OCI-LY7 (cell line): ENCODE measurements at regions not wholly inside any gene's neighbourhood (a gene's known extent, or its start where the extent isn't known, plus 50 kb on each side); places are given as distances from the start of the nearest gene placed in this dataset.

Experiments used
- BruUV-seq: library from RNA; stranded (reverse); fragments of 400-500 nt; replicated peaks from 2 replicates; lab custom pipeline; 2021; lab: Mats Ljungman, UMichigan
- CTCF ChIA-PET: fragments of 300-600 bp; sonication (Branson Sonifier 250); formaldehyde crosslinking; loops from one replicate; lab custom pipeline; 2022; ENCODE audit warnings: antibody characterized with exemption; ENCODE audit not compliant: unreplicated experiment; lab: Charles Lee
- POLR2A ChIA-PET: fragments of 300-600 bp; sonication (Branson Sonifier 250); formaldehyde crosslinking; loops from one replicate; lab custom pipeline; 2022; ENCODE audit warnings: antibody characterized with exemption; lab: Charles Lee
- DNase-seq: peaks from one replicate; pipeline ENCODE4 v3.0.0-alpha.2; 2015; ENCODE audit warnings: low spot score
- H2AFZ ChIP-seq: fragments of 200-600 bp; sonication (generic), shearing (Covaris generic); 2 replicates; pipeline ENCODE4 v1.6.1; 2014; ENCODE audit warnings: mild to moderate bottlenecking, antibody characterized with exemption, low read length, moderate library complexity
- H3K27ac ChIP-seq: fragments of 200-600 bp; sonication (generic); 2 replicates; pipeline ENCODE4 v1.5.1; 2014; ENCODE audit warnings: mixed run types, low read depth, mild to moderate bottlenecking, moderate library complexity, low read length, inconsistent platforms; ENCODE audit not compliant: poor library complexity, severe bottlenecking
- H3K36me3 ChIP-seq: fragments of 200-600 bp; sonication (generic); 2 replicates; pipeline ENCODE4 v1.6.1; 2014; ENCODE audit warnings: mild to moderate bottlenecking, antibody characterized with exemption, low read length, moderate library complexity, mixed read lengths; ENCODE audit not compliant: insufficient read depth
- H3K4me1 ChIP-seq: fragments of 200-600 bp; sonication (generic); 2 replicates; pipeline ENCODE4 v1.5.1; 2014; ENCODE audit warnings: mild to moderate bottlenecking, low read length; ENCODE audit not compliant: insufficient read depth, poor library complexity, severe bottlenecking
- H3K4me2 ChIP-seq: fragments of 200-600 bp; sonication (generic); 2 replicates; pipeline ENCODE4 v1.6.1; 2014; ENCODE audit warnings: mild to moderate bottlenecking, low read length
- H3K4me3 ChIP-seq: fragments of 200-600 bp; sonication (generic); 2 replicates; pipeline ENCODE4 v1.5.1; 2014; ENCODE audit warnings: mild to moderate bottlenecking, low read depth, low read length; ENCODE audit not compliant: poor library complexity, severe bottlenecking
- H3K79me2 ChIP-seq: fragments of 200-600 bp; sonication (generic); 2 replicates; pipeline ENCODE4 v1.6.1; 2016; ENCODE audit warnings: low read depth, mild to moderate bottlenecking, low read length, moderate library complexity, mixed read lengths; ENCODE audit not compliant: insufficient read depth
- H3K9me2 ChIP-seq: fragments of 200-600 bp; sonication (generic); 2 replicates; pipeline ENCODE4 v1.6.1; 2016; ENCODE audit warnings: mild to moderate bottlenecking, low read length, mixed read lengths; ENCODE audit not compliant: insufficient read depth
- H3K9me3 ChIP-seq: fragments of 200-600 bp; sonication (generic); 2 replicates; pipeline ENCODE4 v1.6.1; 2014; ENCODE audit warnings: mild to moderate bottlenecking, mixed run types, low read length, mixed read lengths
- H4K20me1 ChIP-seq: fragments of 200-600 bp; sonication (generic); 2 replicates; pipeline ENCODE4 v1.6.1; 2014; ENCODE audit warnings: mild to moderate bottlenecking, antibody characterized with exemption, low read length, moderate library complexity, mixed read lengths; ENCODE audit not compliant: insufficient read depth
- EZH2phosphoT487 ChIP-seq: fragments of 200-600 bp; sonication (generic); IDR thresholded peaks from 2 replicates; pipeline ENCODE4 v1.6.1; 2018; ENCODE audit warnings: low read depth, borderline replicate concordance, mild to moderate bottlenecking, mixed run types, antibody characterized with exemption, low read length, moderate library complexity, mixed read lengths
- intact Hi-C: fragments of 100-400 bp; cut with micrococcal nuclease; formaldehyde crosslinking; loops from one replicate; pipeline ENCODE4 v1.10.0; 2022; ENCODE audit not compliant: unreplicated experiment
- TF ChIP-seq, protein P1 (sequence below): fragments of 200-600 bp; sonication (generic); conservative IDR thresholded peaks from 2 replicates; pipeline ENCODE4 v1.5.1; 2014; ENCODE audit warnings: mild to moderate bottlenecking, antibody characterized with exemption, low read length, moderate library complexity, mixed read lengths

DNA sequence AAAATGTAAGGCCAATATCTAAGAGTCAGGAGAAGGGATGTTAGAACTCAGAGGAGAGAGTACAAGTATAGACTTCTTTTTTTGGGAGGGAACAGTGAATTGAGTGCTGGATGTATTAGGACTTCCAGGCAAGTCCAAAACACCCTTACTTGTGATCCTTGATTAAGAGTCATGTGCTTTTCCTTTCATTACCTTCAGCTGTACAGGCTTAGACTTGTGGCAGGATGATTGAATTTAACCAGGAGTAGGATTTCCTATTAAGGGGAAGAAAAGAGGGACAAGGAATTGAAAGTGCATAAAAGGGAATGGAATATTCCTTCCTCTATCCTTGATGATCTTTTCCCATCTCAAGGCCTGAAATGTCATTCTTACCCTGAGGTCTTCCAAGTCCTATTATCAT is 606.7 kb downstream of the STIM2 start:
- intact Hi-C loops = no loop called here
- H3K9me3 ChIP-seq = no peaks in the 10 kb centered on the region
- CTCF ChIA-PET = no interaction called here

DNA sequence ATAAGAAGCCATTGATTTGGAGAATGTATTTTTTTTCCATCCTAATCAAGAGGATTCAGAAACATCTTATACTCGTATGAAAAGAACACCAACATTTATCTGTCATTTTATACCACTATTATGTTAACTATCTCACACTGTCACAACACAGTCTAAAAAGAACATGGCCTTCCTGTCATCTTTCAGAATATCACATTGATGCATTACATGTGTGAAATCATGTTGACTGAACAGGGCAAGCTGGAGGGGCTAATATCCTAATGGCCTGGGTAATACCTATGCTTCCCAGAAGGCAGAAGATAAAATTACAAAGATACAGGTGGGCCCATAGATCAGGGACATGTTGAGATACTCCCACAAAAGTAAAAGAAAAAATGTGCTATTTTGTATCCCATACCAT is 611.7 kb downstream of the STIM2 start:
- no TSS peak for BruUV-seq
- H3K9me3 ChIP-seq = no peaks in the 10 kb centered on the region
- no peaks in the 10 kb centered on the region for H3K36me3 ChIP-seq
- TF ChIP-seq EZH2phosphoT487 = no peak
- TF ChIP-seq, protein P1, sequence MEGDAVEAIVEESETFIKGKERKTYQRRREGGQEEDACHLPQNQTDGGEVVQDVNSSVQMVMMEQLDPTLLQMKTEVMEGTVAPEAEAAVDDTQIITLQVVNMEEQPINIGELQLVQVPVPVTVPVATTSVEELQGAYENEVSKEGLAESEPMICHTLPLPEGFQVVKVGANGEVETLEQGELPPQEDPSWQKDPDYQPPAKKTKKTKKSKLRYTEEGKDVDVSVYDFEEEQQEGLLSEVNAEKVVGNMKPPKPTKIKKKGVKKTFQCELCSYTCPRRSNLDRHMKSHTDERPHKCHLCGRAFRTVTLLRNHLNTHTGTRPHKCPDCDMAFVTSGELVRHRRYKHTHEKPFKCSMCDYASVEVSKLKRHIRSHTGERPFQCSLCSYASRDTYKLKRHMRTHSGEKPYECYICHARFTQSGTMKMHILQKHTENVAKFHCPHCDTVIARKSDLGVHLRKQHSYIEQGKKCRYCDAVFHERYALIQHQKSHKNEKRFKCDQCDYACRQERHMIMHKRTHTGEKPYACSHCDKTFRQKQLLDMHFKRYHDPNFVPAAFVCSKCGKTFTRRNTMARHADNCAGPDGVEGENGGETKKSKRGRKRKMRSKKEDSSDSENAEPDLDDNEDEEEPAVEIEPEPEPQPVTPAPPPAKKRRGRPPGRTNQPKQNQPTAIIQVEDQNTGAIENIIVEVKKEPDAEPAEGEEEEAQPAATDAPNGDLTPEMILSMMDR = no peak
- no peak overlapping the region for H3K4me3 ChIP-seq
- H3K9me2 ChIP-seq = no peaks in the 10 kb centered on the region
- no peak overlapping the region for H3K4me2 ChIP-seq
- intact Hi-C loops = no loop called here
- POLR2A ChIA-PET = interaction anchor here (0.6 kb wide), 1 partner anchor 380 kb away, joined by 3 read pairs; no protein-coding TSS in a partner anchor
- DNase-seq = no peak
- no peaks in the 10 kb centered on the region for H4K20me1 ChIP-seq
- no peaks in the 10 kb centered on the region for H3K4me1 ChIP-seq
- CTCF ChIA-PET = no interaction called here
- no peak overlapping the region for H3K27ac ChIP-seq
- H3K79me2 ChIP-seq = no peaks in the 10 kb centered on the region
- no peak overlapping the region for H2AFZ ChIP-seq

More for the DNA sequence above, 606.7 kb downstream of the STIM2 start:
- no peaks in the 10 kb centered on the region for H3K4me1 ChIP-seq
- no peaks in the 10 kb centered on the region for H3K9me2 ChIP-seq
- no peak for TF ChIP-seq EZH2phosphoT487
- TF ChIP-seq, protein P1 = no peak
- H3K36me3 ChIP-seq = no peaks in the 10 kb centered on the region
- POLR2A ChIA-PET = interaction anchor here (0.6 to 0.7 kb wide), 2 partner anchors 8 to 229 kb away, joined by 3 to 6 read pairs; no protein-coding TSS in a partner anchor
- no peaks in the 10 kb centered on the region for H4K20me1 ChIP-seq
- no peak for DNase-seq
- H3K27ac ChIP-seq = no peak overlapping the region
- no TSS peak for BruUV-seq
- H3K79me2 ChIP-seq = no peaks in the 10 kb centered on the region
- no peak overlapping the region for H3K4me2 ChIP-seq
- H2AFZ ChIP-seq = no peak overlapping the region
- no peak overlapping the region for H3K4me3 ChIP-seq

DNA sequence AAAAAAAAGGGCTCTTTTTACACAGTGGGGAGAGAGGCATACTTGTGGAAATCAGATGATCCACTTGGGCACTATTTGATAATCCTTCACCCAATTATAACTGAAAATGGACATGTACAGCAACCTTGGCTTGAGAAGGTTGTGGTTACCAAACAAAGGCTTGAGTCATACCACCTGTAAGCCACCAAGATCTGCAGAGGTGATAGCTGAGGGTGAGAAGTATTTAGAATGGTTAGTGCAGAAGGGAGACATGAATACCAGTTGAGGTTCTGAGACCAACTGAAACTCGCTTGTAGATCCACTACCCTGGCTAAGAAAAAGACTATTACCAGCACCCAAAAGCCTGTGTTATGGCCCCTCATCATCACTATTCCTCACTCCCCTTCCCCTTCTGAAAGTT is 614.0 kb downstream of the STIM2 start:
- H3K4me1 ChIP-seq = no peaks in the 10 kb centered on the region
- H3K9me3 ChIP-seq = no peaks in the 10 kb centered on the region
- no peaks in the 10 kb centered on the region for H3K36me3 ChIP-seq
- ChIA-PET POLR2A (interaction anchor here (0.7 kb wide), 1 partner anchor 14 kb away, joined by 3 read pairs; no protein-coding TSS in a partner anchor), CTCF (no interaction called here)
- no peaks in the 10 kb centered on the region for H4K20me1 ChIP-seq
- DNase-seq = no peak
- H3K27ac ChIP-seq = no peak overlapping the region
- H3K79me2 ChIP-seq = no peaks in the 10 kb centered on the region
- no peak overlapping the region for H3K4me2 ChIP-seq
- no peaks in the 10 kb centered on the region for H3K9me2 ChIP-seq
- BruUV-seq = no TSS peak
- no peak overlapping the region for H3K4me3 ChIP-seq
- intact Hi-C loops = no loop called here
- no peak overlapping the region for H2AFZ ChIP-seq
- TF ChIP-seq, protein P1 = no peak
- TF ChIP-seq EZH2phosphoT487 = no peak
